Pons (tissue), 1 donor: ENCODE measurements at regions not wholly inside any gene's neighbourhood (a gene's known extent, or its start where the extent isn't known, plus 50 kb on each side); places are given as distances from the start of the nearest gene placed in this dataset.
"Not testable (repeated sequence)": the region's sequence is repeated elsewhere in the genome, so short reads cannot be mapped to it uniquely, and the experiment has no call there.

Experiments
- DNase-seq: peaks from one replicate; pipeline ENCODE4 v3.0.0-alpha.2; 2016; ENCODE audit warnings: low spot score

- no peak for DNase-seq
Measured at GRCh38 chr12:7591531-7591930, 74.2 kb downstream of the APOBEC1 start.

DNA sequence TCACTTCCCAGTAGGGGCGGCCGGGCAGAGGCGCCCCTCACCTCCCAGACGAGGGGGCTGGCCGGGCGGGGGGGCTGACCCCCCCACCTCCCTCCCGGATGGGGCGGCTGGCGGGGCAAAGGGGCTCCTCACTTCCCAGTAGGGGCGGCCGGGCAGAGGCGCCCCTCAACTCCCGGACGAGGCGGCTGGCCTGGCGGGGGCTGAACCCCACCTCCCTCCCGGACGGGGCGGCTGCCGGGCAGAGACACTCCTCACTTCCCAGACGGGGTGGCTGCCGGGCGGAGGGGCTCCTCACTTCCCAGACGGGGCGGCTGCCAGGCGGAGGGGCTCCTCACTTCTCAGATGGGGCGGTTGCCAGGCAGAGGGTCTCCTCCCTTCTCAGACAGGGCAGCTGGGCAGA is 75.6 kb downstream of the APOBEC1 start:
- not testable (repeated sequence) for DNase-seq

- DNase-seq: peak; percentile 86
Measured at GRCh38 chr12:7588742-7589329, 76.9 kb downstream of the APOBEC1 start.

GRCh38 chr12:7584137-7584536 is 80.6 kb upstream of the CD163 start:
- not testable (repeated sequence) for DNase-seq

DNA sequence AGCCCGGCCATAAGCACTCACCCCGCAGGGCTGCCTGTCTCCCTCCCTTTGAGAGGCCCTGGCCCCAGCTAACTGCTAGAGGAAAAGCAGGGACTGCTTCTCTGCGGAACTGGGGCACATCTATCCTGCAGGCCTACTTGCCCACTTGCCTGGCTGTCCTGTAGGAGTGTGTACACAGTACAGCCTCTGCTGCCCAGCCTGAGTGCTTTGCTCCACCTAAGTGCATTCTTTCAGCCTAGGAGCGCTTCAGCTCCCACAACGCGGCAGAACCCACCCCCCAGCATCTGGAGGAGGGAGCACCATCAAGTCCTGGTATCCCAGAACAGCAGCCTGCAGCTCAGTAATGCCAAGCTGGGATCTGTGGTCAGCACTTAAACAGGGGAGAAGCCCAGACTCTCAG is 79.9 kb upstream of the CD163 start:
- no peak for DNase-seq

GRCh38 chr12:7582796-7583195 is 79.2 kb upstream of the CD163 start:
- no peak for DNase-seq

- DNase-seq: no peak
Measured at GRCh38 chr12:7581625-7582024, 78.0 kb upstream of the CD163 start.

DNA sequence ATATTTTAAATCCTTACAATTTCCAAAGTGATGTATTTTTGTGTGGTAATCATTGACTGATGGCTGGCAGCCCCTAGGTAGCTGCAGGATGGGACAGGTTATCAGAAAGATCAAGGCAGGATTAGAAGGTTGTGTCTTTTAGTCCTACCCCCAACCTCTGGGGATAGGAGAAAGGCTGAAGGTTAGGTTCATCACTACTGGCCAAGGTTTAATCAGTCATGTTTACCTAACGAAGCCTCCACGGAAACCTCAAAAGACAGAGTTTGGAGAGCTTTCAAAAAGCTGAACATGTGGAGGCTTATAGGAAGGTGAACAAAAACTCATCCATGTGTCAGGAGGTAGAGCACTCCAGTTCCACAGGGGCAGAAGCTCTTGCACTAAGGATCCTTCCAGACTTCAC is 77.5 kb upstream of the CD163 start:
- no peak for DNase-seq

DNA sequence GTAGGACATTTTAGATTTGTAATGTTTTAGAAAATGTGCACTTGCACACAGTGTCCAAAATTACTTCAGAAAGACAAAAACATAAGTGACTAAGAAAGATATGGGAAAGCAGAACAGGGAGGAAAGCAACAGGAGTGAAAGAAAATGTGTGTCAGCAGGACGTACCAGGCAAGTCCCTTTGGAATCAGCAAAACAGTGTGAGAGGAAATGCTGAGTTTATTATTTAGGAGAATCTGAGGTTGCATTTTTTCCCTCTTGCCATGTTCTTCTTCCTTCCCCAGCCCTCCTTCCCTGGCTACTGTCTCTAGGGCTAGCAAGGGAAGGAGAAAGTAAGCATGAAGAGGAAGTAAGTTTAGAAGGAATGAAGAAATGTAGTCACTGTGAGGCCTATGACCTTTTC is 67.7 kb upstream of the CD163 start:
- peak; percentile 25 for DNase-seq

GRCh38 chr12:7557227-7557626 is 53.6 kb upstream of the CD163 start:
- DNase-seq: no peak

- peak; percentile 47 for DNase-seq
Measured at GRCh38 chr12:7555752-7556151, 52.2 kb upstream of the CD163 start.

DNA sequence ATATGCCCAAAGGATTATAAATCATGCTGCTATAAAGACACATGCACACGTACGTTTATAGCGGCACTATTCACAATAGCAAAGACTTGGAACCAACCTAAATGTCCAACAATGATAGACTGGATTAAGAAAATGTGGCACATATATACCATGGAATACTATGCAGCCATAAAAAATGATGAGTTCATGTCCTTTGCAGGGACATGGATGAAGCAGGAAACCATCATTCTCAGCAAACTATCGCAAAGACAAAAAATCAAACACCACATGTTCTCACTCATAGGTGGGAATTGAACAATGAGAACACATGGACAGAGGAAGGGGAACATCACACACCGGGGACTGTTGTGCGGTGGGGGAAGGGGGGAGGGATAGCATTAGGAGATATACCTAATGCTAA is 51.3 kb upstream of the CD163 start:
- not testable (repeated sequence) for DNase-seq
